DMS114 treated with DMSO at 0.1 percent for 48 hours (cell line): ENCODE measurements at regions not wholly inside any gene's neighbourhood (a gene's known extent, or its start where the extent isn't known, plus 50 kb on each side); places are given as distances from the start of the nearest gene placed in this dataset.

ENCODE experiments used
- DNase-seq: peaks from one replicate; lab custom pipeline; 2025; ENCODE audit not compliant: unreplicated experiment; lab: John Stamatoyannopoulos, UW

DNA sequence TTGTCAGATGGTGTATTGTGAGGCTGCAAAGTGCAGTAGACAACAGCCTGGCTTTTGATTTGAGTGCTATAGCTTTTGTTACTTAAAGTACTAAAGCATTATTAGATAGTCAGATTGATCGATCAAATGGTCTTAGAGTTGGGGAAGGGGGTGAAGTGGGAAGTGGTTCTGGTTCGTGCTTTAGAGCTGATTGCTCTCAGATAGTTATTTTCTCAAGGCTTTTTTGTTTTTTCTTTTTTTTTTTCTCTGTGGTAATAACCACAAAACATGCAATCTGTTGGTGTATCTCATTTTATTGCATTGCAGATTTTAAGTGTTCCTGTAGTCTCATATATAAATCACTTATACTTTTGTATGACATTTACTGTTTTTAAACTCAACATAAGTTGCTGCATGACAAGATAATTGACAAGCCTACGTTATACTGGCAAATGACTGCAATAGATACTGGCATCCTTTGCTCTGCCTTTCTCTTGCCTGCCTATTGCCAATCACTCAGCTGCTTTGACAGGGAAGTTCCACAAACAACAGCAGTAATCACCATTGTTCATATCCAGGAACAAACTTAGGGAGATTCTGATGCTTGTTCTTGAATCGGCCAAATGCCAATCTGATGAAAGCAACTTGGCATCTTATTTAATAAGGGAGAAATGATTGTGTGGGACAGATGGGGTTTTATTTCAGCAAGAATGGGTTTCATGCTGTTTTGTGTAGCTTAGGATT is 125.0 kb upstream of the B3GALT2 start:
- no peak for DNase-seq

DNA sequence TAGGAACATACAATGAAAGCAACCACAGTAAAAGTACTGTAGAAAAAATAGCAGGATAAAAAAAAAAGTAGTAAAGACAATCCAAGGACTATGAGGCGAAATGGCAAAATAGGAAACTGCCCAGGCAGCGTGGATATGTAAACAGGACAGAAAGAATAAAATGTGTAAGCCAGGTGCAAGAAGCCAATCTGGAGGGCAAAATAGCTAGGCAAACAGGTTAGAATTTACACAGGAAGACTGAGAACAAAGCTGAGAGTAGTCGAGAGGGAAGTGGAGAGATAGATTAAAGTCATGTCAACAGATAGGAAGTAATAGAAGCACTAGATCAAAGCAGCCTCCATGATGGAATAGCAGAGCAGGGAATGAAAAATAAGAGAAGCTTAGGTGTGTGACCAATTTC is 124.2 kb upstream of the B3GALT2 start:
- DNase-seq, result no peak

DNA sequence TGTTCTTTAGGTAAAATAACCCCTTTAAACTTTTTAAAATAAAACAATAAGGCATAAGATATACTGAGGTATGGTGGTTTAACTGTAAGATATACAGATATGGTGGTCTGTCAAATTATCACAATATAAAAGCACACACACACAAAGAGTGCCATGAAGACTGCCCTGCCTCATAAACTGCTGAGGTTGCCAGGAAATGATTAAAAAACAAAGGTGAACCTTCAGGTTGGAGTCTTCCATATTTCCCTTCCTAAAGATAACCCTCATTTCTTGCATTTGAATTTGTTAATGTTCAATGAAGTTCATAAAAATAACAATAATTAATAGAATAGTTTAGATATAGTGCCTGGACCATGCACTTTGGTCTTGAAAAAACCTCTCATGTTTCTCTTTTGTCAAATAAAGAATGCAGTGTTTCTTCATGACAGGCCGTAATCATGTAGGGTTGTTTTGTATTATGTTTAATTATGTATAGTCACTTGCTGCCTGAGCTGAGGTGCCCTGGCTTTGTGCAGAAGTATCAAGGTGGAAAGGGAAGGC is 123.6 kb upstream of the B3GALT2 start:
- DNase-seq, result no peak

DNA sequence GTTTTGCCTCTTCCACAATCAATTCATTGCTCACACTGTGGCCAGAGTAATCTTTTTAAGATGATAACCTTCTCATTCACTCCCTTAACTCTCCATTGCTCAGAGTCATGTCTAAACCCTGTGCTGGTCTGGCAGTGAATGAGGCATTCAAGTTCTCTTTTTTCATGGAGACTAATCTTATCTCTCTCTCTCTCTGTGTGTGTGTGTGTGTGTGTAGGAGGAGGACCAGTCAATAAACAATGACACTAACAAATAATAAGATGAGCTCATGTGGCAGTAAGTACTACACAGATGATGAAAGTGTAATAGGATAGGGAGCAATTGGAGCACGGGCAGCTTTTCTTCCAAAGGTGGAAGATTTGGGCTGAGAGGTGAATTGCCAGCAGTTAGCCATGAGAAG is 122.0 kb upstream of the B3GALT2 start:
- DNase-seq, result no peak

DNA sequence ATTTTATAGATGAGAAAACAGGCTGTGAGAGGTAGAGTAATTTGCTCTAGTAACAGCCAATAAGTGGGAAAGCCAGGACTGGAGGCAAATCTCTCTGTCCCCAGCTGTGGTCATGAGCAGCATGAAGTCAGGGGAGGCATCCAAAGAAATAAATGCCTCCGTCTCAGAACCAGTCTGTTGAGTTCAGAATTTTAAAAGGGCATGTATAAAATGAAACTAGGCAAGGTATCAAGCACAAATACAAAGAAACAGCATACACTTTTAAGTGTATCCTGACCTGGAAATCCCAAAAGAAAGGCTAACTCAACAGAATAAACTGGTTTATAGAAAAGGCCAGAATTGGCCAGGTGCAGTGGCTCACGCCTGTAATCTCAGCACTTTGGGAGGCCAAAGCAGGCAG is 120.0 kb upstream of the B3GALT2 start:
- DNase-seq, result no peak
